ENCODE measurements at regions not wholly inside any gene's neighbourhood (a gene's known extent, or its start where the extent isn't known, plus 50 kb on each side); places are given as distances from the start of the nearest gene placed in this dataset.

DNA sequence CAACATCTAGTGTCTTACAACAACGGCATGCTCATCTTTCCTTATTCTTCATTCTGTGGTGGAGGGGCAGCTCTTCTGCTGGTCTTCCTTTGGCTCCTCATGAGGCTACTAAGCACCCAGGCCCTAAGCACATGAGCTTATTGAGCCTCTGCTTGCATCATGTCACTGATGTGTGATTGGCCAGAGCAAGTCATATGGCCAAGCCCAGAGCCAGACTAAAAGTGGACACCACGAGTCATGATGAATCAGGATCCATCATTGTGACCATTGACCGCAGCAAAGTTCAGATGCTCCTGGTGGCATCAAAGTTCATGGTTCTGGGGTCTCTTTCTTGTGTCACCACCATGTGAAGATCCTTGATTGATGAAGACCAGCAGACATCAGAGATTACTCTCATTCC lies 192.0 kb upstream of the FOXA2 start:
- Histone ChIP-seq H3K9me1 (ENCODE audit: insufficient read depth, low read length) (no peaks in the 10 kb centered on the region; the same call in 1 of the 2 replicates), H3K4me1 (ENCODE audit: control insufficient read depth, insufficient read depth, low read length) (peaks cover 4% of the 10 kb centered on the region; the same call in 1 of the 2 replicates), H3K4me3 (ENCODE audit: insufficient read depth, low read depth, low read length) (no peak overlapping the region), H3K9ac (ENCODE audit: low read depth, low read length) (no peak overlapping the region), H4K5ac (ENCODE audit: low read depth, low read length) (no peak overlapping the region; the same call in 1 of the 2 replicates), H3K18ac (ENCODE audit: low read depth, low read length) (peak overlapping the region; percentile 43; the same call in 1 of the 2 replicates), H3K23ac (ENCODE audit: low read depth, low read length) (no peak overlapping the region), H3K36me3 (ENCODE audit: control insufficient read depth, insufficient read depth, low read length) (no peaks in the 10 kb centered on the region), H3K4ac (ENCODE audit: low read depth, low read length) (no peak overlapping the region), H3K56ac (ENCODE audit: extremely low read depth, insufficient read depth, low read length) (no peak overlapping the region), H2BK20ac (ENCODE audit: low read depth, low read length) (no peak overlapping the region; the same call in 1 of the 2 replicates), H4K91ac (ENCODE audit: insufficient read depth, low read depth, low read length) (peak overlapping the region; percentile 33; the same call in 1 of the 2 replicates), H3K9me3 (ENCODE audit: control insufficient read depth, insufficient read depth, low read length) (peaks cover 6% of the 10 kb centered on the region; the same call in 1 of the 2 replicates), H3K4me2 (ENCODE audit: low read depth, low read length) (no peak overlapping the region), H4K20me1 (ENCODE audit: insufficient read depth, low read length) (no peaks in the 10 kb centered on the region), H2BK5ac (ENCODE audit: low read depth, low read length, poor library complexity, severe bottlenecking) (peak overlapping the region; percentile 18), H2BK15ac (ENCODE audit: low read depth, low read length) (no peak overlapping the region; the same call in 2 of the 3 replicates), H2BK120ac (ENCODE audit: low read depth, low read length) (0 out of 2 replicates have a peak overlapping the region, but pooled peaks have one; percentile 27), H2AK9ac (replicated peaks; ENCODE audit: low read depth, low read length, poor library complexity) (no peak overlapping the region), H3K27me3 (ENCODE audit: control insufficient read depth, insufficient read depth, low read length) (peaks cover 6% of the 10 kb centered on the region), H4K8ac (ENCODE audit: low read depth in 2 of 2, low read length in 2 of 2) (0 out of 4 replicates have a peak overlapping the region, but pooled peaks have one; percentile 3 to 14), H3K14ac (replicated peaks; ENCODE audit: low read depth, low read length) (no peak overlapping the region), H3K27ac (ENCODE audit: insufficient read depth, low read length) (no peak overlapping the region), H3K79me1 (ENCODE audit: low read depth in 1 of 2, low read length in 2 of 2) (no peaks in the 10 kb centered on the region), H2AK5ac (ENCODE audit: low read depth, low read length) (peak overlapping the region; percentile 15; the same call in 1 of the 2 replicates), H2AFZ (replicated peaks; ENCODE audit: low read length, poor library complexity) (peak overlapping the region; percentile 21)
- no peak for DNase-seq
- no CpG with 5 or more reads among the region's 3 CpGs for WGBS, 2 experiments (ENCODE audit: extremely low coverage in 2 of 2, insufficient read length in 1 of 2)
- no peak for ATAC-seq (ENCODE audit: low read depth)
- in situ Hi-C loops (cut with MboI; ENCODE audit: low sequenced_read_pairs) (no loop called here), dilution Hi-C loops (cut with HindIII; ENCODE audit: low sequenced_read_pairs, unreplicated experiment) (no loop called here), intact Hi-C loops (cut with micrococcal nuclease) (no loop called here)
- no peak for TF ChIP-seq CHD1 (IDR thresholded peaks at IDR 0.05; ENCODE audit: low read depth, low read length)
- TF ChIP-seq USF2 (IDR thresholded peaks at IDR 0.05; ENCODE audit: low read depth, low read length), result peak; percentile 53; the same call in 1 of the 2 replicates
- TF ChIP-seq CEBPB (IDR thresholded peaks at IDR 0.05; ENCODE audit: low read depth, low read length), result 0 out of 2 replicates have a peak, but pooled peaks have one; percentile 33
- TF ChIP-seq MXI1 (IDR thresholded peaks at IDR 0.05; ENCODE audit: borderline replicate concordance, low read depth, low read length), result no peak
- BruUV-seq (replicated peaks), result no TSS peak
- CTCF ChIA-PET, result no interaction called here
- POLR2A ChIA-PET (ENCODE audit: unreplicated experiment), result no interaction called here
